IPS-20b (cell line): ENCODE measurements at regions not wholly inside any gene's neighbourhood (a gene's known extent, or its start where the extent isn't known, plus 50 kb on each side); places are given as distances from the start of the nearest gene placed in this dataset.

ENCODE experiments used
- H3K27ac ChIP-seq: one replicate; pipeline ENCODE4 v1.5.1; 2013; ENCODE audit warnings: low read length
- H3K27me3 ChIP-seq: 2 replicates; pipeline ENCODE4 v1.6.1; 2013; ENCODE audit warnings: mild to moderate bottlenecking, low read length, inconsistent platforms; ENCODE audit not compliant: insufficient read depth
- H3K36me3 ChIP-seq: 2 replicates; pipeline ENCODE4 v1.6.1; 2013; ENCODE audit warnings: low read depth, mild to moderate bottlenecking, inconsistent platforms, low read length, moderate library complexity; ENCODE audit not compliant: insufficient read depth
- H3K4me1 ChIP-seq: 2 replicates; pipeline ENCODE4 v1.6.1; 2013; ENCODE audit warnings: mild to moderate bottlenecking, control low read depth, inconsistent platforms, low read length, moderate library complexity; ENCODE audit not compliant: insufficient read depth
- H3K4me3 ChIP-seq: 2 replicates; pipeline ENCODE4 v1.5.1; 2013; ENCODE audit warnings: mild to moderate bottlenecking, low read length, inconsistent platforms
- H3K9ac ChIP-seq: 2 replicates; pipeline ENCODE4 v1.6.1; 2013; ENCODE audit warnings: low read depth, mild to moderate bottlenecking, inconsistent platforms, low read length, moderate library complexity
- H3K9me3 ChIP-seq: 2 replicates; pipeline ENCODE4 v1.6.1; 2013; ENCODE audit warnings: mild to moderate bottlenecking, low read depth, low read length, inconsistent platforms; ENCODE audit not compliant: insufficient read depth

DNA sequence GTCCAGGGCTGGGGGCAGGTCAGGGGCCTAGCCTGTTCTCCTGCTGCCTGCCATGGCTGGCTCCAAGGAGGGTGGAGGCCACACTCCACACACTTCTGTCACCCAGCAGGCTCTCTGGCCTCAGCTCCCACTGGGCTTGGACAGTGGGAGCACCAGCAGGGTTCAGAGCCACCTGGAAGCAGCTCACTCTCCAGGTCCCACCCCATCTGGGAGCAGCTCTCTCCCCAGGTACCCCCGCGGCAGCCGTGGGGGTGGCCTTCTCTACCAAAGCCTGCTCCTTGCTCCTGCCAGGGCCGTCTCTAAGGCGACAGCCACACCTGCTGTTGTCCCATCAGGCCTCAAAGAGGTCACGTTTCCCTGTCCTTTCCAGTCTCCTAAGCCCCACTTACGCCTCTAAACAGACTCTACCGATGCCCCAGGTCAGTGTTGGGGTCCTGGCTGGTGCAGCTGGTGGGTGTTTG lies 142.5 kb upstream of the RET start:
- Histone ChIP-seq H3K9ac (no peak overlapping the region), H3K27ac (no peak overlapping the region), H3K9me3 (no peaks in the 10 kb centered on the region), H3K4me3 (no peak overlapping the region), H3K36me3 (no peaks in the 10 kb centered on the region), H3K27me3 (peaks cover 50% of the 10 kb centered on the region), H3K4me1 (no peaks in the 10 kb centered on the region)

DNA sequence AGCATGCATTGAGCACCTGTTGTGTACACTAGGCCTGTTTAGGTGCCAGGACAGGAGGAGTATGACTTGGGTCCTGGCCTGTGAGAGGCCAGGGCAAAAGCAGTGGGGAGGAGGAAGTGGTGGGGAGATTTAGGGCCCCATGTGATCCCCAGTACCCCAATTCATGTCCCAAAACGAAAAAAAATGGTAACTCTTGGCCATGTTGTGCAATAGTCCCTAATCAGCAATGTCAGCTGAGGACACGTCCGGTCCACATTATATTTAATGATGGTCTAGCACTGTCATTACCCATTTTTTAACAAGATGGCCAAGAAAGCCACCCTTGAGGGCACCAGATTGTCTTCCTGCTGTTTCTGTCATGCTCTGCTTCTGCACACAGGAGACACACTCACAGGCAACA lies 142.0 kb upstream of the RET start:
- peaks cover 50% of the 10 kb centered on the region for H3K27me3 ChIP-seq

DNA sequence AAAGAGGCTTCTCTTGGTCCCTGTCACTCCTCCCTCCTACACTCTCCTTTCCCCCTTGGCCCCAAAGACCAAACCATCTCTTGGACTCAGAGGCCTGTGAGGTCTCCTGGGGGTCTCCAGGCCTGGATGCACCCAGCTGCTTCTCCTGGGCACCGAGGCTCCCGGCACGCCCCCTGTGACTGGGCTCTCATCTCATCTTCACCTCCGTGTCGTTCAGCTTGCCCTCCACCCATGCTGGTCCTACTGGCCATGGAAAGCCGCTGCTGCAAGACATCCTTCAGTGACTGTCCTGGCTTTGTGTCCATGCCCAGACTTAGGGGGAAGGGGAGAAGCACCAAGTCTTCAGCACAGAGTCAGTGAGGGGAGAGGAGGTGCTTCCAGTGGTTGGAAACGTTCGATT lies 141.4 kb upstream of the RET start:
- H3K27ac ChIP-seq, result no peak overlapping the region
- H3K36me3 ChIP-seq, result no peaks in the 10 kb centered on the region

More for the DNA sequence above, 142.0 kb upstream of the RET start:
- no peak overlapping the region for H3K9ac ChIP-seq
- H3K27ac ChIP-seq, result no peak overlapping the region
- H3K4me3 ChIP-seq, result no peak overlapping the region
- H3K9me3 ChIP-seq, result no peaks in the 10 kb centered on the region
- no peaks in the 10 kb centered on the region for H3K36me3 ChIP-seq
- no peaks in the 10 kb centered on the region for H3K4me1 ChIP-seq

DNA sequence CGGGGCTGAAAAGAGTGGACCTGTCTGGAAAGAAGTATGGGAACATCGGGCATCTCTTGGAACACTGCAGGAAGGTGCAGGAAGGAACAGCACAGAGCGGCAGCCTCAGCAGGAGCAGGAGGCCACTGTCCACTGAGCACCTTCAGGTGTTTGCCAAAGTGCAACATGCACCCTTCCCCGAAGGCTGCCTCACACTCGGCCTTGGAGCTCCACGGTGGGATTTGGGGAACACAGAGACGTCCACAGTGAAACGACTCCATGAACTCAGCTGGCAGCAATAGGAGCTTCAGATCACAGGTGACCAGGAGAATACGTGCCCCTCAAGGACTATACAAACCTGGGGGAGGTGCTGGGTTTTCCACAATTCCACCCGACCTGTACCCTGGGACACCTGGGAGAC lies 140.3 kb upstream of the RET start:
- H3K9me3 ChIP-seq, result no peaks in the 10 kb centered on the region
- no peaks in the 10 kb centered on the region for H3K4me1 ChIP-seq
- no peak overlapping the region for H3K27ac ChIP-seq
- no peak overlapping the region for H3K9ac ChIP-seq
- H3K27me3 ChIP-seq, result peaks cover 45% of the 10 kb centered on the region
- H3K4me3 ChIP-seq, result no peak overlapping the region
- H3K36me3 ChIP-seq, result no peaks in the 10 kb centered on the region

More for the DNA sequence above, 141.4 kb upstream of the RET start:
- Histone ChIP-seq H3K9me3 (no peaks in the 10 kb centered on the region), H3K27me3 (peaks cover 50% of the 10 kb centered on the region), H3K4me3 (no peak overlapping the region), H3K9ac (no peak overlapping the region), H3K4me1 (no peaks in the 10 kb centered on the region)

DNA sequence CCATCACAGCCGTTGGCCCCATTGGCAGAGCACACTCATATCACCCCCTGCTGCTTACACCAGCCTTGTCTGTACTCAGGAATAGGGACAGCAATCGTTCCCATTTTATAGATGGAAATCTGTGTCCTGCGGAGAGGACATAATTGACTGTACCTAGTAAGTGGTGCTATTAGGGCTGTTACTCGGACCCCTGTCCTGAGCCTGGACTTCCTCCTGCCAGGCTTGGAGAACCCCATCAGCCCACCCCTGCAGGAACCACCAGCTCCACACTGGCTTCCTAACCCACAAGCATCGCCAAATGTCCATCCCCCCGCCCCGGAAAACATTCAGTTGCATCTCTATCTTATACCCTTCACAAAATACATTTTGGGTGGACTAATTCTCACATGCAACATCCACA lies 139.8 kb upstream of the RET start:
- H3K4me1 ChIP-seq, result no peaks in the 10 kb centered on the region
- no peaks in the 10 kb centered on the region for H3K36me3 ChIP-seq
- H3K4me3 ChIP-seq, result no peak overlapping the region
- peaks cover 40% of the 10 kb centered on the region for H3K27me3 ChIP-seq
- no peaks in the 10 kb centered on the region for H3K9me3 ChIP-seq
- no peak overlapping the region for H3K27ac ChIP-seq
- H3K9ac ChIP-seq, result no peak overlapping the region

DNA sequence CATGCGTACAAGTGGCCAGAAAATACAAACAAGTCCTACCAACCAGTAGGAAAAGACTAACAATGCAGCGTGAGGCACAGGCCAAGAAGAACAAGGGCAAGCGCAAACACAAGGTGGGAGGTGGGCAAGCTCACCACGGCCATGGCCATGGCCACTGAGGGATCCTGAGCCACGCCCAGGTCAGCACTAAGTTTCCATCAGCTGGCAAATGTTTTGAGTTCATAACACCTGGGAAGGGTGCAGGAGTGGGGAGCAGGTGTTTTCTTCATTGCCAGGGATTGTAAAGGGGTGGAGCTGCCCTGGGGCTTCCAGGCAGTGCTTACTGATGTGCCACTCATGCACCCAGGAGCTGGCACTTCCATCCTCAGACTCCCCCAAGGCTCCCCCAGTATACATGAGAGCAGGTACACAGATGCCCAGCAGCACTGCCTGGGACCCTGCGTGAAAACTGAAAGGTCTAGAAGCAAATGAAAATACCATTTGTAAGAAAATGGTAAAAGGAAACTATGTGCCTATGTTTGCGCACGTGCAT lies 139.2 kb upstream of the RET start:
- Histone ChIP-seq H3K36me3 (no peaks in the 10 kb centered on the region), H3K4me3 (no peak overlapping the region), H3K9me3 (no peaks in the 10 kb centered on the region), H3K27me3 (peaks cover 36% of the 10 kb centered on the region), H3K9ac (no peak overlapping the region), H3K4me1 (no peaks in the 10 kb centered on the region), H3K27ac (no peak overlapping the region)

DNA sequence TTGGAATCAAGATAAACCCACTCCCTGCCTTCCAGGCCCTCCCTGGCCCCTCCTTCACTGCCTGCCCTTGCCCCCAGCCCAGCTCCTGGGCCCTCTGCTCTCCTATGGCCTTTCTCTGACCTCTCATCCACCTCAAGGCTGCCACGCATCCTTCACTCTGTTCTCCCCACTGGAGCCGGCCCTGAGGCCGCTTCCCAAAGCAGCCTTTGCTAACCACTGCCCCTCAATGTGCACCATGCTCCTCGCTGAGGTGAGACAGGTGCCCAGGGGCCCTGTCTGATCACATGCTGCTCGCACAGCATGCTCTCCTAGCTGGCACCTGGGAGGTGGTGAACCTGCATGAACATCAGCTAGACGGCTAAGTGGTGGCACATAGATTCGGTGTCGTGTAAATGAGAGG lies 138.5 kb upstream of the RET start:
- Histone ChIP-seq H3K9me3 (no peaks in the 10 kb centered on the region), H3K9ac (no peak overlapping the region), H3K4me3 (no peak overlapping the region), H3K36me3 (no peaks in the 10 kb centered on the region), H3K27ac (no peak overlapping the region), H3K4me1 (no peaks in the 10 kb centered on the region), H3K27me3 (peaks cover 30% of the 10 kb centered on the region)

DNA sequence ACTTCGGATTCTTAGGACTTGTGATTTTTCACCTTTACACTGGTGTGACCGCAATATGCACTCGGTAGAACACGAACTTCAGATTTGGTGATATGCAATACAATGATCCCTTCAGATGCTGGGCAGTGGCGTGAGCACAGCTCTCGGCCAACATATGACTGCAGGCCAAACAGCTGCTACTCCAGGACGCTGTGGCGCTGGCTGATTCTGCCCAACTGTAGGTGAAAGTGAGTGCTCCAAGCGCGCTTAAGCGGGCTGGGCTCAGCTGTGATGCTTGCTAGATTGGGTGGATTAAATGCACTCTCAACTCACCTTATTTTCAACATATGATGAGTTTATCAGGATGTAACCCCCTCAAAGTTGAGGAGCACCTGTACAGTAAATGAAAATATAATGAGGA lies 137.6 kb upstream of the RET start:
- no peak overlapping the region for H3K27ac ChIP-seq

DNA sequence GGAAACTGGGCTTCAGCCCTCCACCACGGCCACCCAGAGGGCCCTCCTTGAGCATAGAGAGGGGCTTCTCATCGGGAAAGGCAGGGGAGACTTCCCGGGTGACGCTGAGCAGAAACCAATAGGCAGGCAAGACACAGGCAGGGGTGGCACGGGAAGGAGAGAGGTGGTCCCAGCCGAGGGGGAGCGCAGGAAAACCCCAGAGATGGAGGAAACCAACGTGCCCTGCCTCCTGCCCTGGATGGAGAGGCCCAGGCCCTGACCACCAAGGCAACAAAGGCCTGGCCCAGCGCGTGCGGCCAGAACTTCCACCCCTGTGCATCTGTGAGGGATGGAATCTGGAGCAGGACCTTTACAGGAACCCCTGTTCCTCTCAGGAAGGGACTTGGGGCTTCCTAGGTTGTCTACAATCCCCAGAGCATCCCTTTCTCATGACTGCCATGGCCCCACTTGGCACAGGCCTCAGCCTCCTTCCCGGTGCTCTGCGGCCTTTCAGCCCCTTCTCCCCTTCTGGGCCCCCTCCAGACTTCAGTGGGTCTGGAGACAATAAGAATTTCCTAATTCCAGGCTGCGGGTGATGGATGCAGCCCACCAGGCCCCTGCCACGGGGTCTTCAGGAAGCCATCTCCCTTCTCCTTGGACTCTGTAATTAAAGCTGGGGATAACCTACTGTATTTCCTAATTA lies 137.0 kb upstream of the RET start:
- Histone ChIP-seq H3K9me3 (no peaks in the 10 kb centered on the region), H3K27me3 (peaks cover 15% of the 10 kb centered on the region), H3K27ac (no peak overlapping the region), H3K4me3 (no peak overlapping the region), H3K36me3 (no peaks in the 10 kb centered on the region), H3K4me1 (no peaks in the 10 kb centered on the region), H3K9ac (no peak overlapping the region)

More for the DNA sequence above, 137.6 kb upstream of the RET start:
- no peaks in the 10 kb centered on the region for H3K4me1 ChIP-seq
- no peaks in the 10 kb centered on the region for H3K36me3 ChIP-seq
- H3K27me3 ChIP-seq, result peaks cover 21% of the 10 kb centered on the region
- H3K9ac ChIP-seq, result no peak overlapping the region
- no peaks in the 10 kb centered on the region for H3K9me3 ChIP-seq
- H3K4me3 ChIP-seq, result no peak overlapping the region

DNA sequence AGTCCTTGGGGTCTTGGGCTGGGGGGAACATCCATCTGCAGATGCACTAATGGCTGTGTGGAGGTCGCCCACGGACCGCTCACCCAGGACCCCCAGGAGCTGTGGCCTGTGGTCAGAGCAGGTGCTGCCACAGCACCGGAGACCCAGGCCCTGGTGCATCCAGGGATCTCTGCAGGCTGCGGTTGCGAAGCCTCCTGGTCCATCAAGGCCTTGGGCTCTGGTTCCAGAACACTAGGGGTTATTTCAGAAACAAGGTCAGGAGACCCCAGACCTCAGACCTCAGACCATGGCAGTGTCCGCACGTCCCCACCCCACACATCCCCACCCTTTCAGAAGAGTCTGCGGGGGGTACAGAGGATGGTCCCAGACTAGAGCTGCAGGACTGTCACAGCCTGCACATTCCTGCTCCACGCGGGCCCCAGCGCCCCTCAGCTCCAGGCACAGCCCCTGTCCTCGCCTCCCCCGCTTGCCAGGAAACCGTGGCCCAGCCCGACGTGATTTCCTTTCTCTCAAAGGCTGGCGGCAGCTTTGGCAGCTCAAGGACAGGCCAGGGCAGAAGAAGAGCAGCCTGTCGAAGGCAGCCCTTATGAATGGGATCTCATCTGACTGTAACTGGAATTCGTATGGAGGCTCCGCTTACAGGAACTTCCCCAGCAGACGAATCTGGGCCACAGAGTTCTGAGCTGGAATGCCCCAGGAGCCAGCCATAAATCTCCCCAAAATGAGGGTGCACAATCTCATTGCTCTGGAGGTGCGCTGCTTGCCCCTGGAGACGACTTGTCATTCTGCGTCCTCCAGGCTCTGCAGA lies 136.2 kb upstream of the RET start:
- Histone ChIP-seq H3K4me3 (no peak overlapping the region), H3K4me1 (no peaks in the 10 kb centered on the region), H3K9me3 (no peaks in the 10 kb centered on the region; the same call in 1 of the 2 replicates), H3K27me3 (peaks cover 6% of the 10 kb centered on the region), H3K9ac (no peak overlapping the region), H3K36me3 (no peaks in the 10 kb centered on the region), H3K27ac (no peak overlapping the region)

DNA sequence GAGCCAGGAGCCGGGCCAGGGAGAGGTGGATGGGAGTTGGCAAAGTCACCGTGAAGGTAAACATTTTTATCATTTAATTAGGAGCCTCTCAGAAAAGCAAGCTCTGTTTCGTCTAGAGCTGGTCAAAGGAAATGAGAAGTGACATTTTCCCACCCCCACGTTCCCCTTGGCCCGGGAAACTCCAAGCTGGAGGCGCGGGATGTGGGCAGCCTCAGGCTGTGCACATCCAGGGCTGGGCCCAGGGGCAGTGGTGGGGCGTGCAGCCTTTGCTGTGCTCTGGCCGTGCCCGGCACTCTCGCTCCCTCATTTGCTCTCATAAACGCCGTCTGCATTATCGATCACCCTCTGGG lies 135.6 kb upstream of the RET start:
- no peak overlapping the region for H3K4me3 ChIP-seq
- H3K36me3 ChIP-seq, result no peaks in the 10 kb centered on the region
- H3K9ac ChIP-seq, result no peak overlapping the region
- H3K4me1 ChIP-seq, result no peaks in the 10 kb centered on the region
- peaks cover under 1% of the 10 kb centered on the region; the same call in 1 of the 2 replicates for H3K27me3 ChIP-seq
- no peaks in the 10 kb centered on the region; the same call in 1 of the 2 replicates for H3K9me3 ChIP-seq
- H3K27ac ChIP-seq, result no peak overlapping the region

DNA sequence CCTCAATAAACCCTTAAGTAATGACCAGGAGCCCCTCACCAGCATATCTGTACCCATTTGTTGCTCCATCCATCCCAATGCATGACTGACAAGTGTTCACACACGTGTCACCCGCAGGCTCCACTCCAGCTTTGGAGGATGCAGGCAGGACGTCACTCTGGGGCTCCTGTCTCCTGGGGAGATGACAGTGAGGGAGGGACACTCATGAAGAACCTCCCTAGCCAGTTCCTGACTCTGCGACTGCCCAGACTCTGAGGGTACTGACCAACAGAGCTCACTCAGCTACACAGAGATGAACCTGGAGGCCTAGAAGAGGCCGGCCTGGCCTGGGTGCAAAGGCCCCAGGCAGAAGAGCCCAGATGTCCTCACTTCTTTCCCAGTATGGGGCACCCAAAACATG lies 135.1 kb upstream of the RET start:
- Histone ChIP-seq H3K4me1 (no peaks in the 10 kb centered on the region), H3K9ac (no peak overlapping the region), H3K27me3 (no peaks in the 10 kb centered on the region), H3K4me3 (no peak overlapping the region), H3K9me3 (no peaks in the 10 kb centered on the region; the same call in 1 of the 2 replicates), H3K27ac (no peak overlapping the region), H3K36me3 (no peaks in the 10 kb centered on the region)
